Endometrium (tissue), 2 donors: ENCODE measurements at regions not wholly inside any gene's neighbourhood (a gene's known extent, or its start where the extent isn't known, plus 50 kb on each side); places are given as distances from the start of the nearest gene placed in this dataset.

Source experiments
- FAIRE-seq: peaks from 2 replicates; lab custom pipeline; 2012; peaks lifted over from hg19 to GRCh38; lab: Jason Lieb, UNC
- donor health status: control.
- donor health status: control.

DNA sequence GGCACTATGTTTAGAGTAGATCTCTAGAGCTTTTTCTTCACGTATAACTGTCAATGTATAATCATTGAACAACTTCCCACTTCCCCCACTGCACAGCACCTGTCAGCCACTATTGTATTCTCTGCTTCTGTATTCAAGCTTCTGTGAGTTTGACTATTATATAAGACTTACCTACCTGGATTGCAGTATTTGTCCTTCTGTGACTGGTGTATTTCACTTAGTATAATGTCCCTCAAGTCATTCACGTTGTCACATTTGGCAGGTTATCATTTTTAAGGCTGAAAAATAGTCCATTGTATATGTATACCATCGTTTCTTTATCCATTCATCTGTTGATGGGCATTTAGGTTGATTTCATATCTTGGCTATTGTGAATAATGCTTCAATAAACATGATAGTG, 969.5 kb upstream of the B3GALT2 start:
- no peak for FAIRE-seq

DNA sequence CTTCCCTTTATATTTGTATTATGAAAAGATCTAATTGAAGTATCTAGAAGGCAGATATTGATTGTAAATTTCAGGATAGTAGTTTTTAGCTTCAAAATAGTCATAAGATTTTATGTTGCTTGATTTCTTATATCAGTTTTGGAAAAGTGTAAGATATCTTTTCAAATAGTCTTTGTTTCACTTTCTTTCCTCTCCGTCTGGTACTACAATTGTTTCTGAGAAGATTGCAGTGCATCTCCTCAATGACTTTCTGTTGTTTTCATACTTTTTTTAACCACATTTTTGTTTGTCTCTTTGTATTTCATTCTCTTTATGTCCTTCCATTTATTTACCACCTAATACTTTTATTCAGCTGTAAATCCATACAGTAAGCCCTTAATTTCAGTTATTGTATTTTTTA, 964.6 kb upstream of the B3GALT2 start:
- no peak for FAIRE-seq

DNA sequence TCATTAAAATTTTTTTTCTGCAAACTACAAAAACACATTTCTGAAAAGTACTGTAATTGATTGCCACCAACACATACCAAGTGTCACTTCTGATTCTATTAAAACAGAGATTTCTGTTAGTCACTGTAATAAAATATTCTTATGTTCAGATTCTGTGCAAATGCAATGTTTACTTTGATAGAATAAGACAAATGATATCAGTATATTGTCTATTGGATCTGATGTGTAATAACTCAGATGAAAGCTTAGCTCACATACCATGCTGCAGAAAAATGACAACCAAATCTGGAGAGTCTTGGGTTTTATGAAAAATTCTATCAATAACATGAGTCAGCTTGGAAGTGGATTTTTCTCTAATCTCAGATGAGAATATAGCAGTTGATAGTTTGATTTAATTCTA, 963.8 kb upstream of the B3GALT2 start:
- FAIRE-seq = no peak

DNA sequence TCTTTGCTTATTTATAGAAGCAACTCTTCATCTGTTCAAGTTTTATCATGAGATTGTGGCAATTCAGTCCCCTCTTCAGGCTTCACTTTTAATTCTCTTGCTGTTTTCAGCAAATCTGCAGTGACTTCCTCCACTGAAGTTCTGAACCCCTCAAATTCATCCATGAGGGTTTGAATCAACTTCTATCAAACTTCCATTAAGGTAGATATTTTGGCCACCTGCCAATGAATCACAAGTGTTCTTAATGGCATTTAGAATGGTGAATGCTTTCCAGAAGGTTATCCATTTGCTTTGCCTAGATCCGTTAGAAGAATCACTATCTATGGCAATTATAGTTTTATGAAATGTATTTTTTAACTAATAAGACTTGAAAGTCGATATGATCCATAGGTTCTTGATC, 946.7 kb upstream of the B3GALT2 start:
- no peak for FAIRE-seq

DNA sequence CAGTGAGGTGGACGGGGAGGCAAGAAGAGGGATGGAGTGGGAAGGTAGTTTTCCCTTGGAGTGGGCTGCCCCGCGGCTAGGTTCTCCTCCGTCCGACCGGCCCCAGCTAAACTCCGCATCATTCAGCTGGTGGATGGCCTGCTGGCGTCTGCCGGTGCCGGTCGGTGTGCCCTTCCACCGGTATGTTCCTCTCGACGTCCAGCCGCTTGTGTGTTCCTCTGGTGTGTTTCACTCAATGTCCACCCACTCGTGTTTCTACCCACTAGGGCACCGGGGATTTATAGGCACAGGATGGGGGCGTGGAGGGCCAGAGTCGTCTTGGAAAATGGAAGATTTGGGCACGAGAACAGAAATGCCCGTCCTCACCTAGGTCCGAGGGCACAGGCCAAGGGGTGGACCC, 931.7 kb upstream of the B3GALT2 start:
- FAIRE-seq = no peak

DNA sequence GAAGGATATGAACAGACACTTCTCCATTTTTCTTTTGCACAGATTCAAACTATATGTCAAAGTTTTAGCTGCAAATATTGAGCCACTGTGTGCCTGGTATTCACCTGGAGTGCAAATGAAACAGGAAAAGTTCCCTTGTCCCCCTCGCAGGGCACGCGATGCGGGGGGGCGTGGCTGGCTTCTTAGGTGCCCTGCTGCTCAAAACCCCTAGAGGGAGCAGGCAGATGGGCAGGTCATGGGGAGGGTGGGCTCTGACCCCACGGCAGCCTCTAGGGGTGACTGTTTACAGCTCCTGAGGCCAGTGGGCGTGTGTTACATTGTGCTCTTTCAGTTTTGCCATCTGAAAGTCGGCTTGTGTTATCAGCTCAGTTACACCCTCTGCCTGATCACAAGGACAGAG, 931.2 kb upstream of the B3GALT2 start:
- FAIRE-seq = no peak

DNA sequence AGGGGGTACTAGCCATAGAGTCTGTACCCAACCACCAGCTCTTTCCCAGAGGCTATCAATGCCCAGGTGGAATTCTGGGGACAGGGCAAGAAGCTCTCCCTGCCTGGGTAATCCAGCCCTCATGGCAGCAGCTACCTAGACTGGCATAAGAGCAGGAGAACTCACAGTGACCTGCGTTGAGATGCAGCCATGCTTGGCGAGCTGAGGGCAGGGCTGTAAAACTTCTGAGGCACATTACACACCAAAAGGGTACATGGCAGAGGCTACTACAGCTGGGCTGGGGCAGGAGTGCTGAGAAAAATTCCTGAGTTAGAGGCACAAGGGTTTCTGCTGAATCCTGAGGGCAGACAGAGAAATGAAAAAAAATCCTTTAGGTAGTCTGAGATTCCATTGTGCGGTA, 927.9 kb upstream of the B3GALT2 start:
- no peak for FAIRE-seq

DNA sequence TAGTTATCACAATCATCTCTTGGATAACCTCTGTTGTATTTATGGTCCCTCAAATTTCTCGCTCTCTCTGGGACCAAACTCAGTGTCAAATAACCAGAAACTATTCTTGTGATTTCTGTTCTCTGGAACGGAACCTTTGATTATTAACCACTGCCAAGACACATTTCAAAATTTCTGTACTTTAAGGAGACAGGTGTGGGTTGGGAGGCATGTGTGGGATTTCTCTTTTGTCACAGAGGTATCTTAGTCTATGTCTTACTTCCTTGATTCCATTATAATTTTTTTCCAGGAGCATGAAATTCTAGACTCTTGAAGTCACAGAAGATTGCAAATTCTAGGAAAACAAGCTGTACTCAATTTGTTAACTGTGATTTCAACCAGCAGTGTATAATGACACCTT, 919.0 kb upstream of the B3GALT2 start:
- no peak for FAIRE-seq

DNA sequence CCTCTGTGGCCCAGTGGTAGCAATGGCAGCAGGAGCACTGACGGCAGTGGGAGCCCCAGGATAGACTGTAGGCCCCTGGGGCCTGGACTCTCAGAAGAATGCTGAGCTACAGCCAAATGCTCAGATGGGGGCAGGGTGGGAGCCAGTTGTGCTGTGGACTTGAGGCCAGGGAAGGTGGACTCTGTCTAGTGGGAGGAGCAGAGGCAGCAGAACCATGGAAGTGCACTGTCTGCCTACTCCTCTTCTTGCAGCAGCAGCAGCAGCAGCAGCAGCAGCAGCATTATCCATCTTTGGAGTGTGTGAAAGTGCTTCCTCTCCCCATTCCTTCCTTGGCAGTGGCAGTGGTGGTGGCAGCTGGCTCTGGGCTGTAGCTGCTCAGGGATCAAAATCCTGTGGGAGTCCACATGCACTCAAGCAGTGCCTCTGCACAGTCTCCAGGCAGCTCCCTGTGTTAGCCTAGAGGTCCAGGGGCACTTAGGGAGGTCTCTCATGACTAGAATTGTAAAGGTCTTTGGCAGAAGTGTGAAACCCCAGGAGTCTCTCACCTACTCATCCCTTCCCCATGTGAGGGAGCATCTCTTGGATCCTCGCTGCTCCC, 917.9 kb upstream of the B3GALT2 start:
- no peak for FAIRE-seq

DNA sequence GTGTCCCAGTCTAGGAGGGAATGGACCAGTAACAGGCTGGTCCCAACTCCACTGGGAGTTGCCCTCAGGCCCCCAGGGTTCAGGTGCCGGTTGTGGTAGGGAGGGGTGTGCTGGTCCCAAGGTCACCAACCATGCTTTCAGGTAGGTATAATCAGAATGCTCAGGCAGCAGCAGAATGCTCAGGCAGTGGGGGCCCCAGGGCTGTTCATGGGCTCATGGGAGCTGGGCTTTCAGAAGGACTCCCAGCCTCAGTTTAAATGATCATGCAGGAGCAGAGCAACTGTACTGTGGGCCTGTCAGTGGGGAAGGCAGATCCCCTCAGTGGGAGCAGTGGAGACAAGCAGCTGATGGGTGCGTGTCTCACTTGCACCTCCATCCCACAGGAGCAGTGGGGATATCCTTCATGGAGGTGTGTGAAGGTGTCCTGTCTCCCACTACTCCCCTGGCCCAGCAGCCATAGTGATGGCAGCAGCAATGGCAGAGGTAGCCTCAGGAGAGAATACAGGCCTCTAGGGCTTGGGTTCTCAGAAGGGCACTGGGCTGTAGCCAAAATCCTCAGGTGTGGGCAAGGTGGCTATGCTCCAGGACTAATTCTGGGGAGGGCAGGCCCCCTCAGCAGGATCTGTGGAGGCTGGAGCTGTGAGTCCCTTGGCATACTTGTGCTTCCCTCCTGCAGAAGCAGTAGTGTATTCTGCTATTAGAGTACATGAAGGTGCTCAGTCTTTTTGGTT, 917.3 kb upstream of the B3GALT2 start:
- FAIRE-seq = no peak

DNA sequence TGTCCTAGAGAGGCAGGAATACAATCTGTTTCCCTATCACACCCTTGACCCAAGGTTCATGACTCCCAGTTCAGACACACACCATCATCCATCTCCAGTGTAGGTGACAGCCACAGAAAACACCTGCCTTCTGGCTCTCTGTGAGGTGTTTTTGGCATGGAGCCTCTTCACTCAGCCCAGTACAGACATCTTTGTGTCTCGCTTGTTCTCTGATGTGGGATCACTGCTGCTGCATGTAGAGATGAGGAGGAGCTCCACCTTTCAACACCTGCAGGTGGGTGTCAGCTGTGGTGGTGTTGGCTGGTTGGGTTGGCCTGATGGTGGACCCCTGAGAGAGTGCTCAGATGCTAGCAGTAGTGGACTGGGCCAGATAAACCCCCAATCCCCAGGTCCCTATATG, 916.7 kb upstream of the B3GALT2 start:
- no peak for FAIRE-seq

DNA sequence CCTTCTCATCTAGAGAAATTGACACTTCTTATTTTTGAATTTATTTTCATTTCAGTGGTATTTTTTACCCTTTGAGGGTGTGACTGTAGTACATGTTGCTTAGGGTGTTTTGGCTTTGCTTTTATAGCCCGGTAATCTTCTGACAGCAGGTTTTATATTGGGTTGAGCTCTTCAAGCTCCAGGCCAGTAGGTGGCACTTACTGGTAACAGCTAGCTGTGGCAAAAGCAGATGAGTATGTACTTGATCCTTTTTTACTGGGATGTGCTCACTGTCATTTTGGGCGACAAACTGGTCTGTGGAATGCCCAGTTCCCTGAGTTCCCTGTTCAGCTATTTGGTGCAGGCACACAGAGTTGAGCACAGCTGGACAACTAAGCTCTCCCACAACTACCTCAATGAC, 916.2 kb upstream of the B3GALT2 start:
- FAIRE-seq = no peak

DNA sequence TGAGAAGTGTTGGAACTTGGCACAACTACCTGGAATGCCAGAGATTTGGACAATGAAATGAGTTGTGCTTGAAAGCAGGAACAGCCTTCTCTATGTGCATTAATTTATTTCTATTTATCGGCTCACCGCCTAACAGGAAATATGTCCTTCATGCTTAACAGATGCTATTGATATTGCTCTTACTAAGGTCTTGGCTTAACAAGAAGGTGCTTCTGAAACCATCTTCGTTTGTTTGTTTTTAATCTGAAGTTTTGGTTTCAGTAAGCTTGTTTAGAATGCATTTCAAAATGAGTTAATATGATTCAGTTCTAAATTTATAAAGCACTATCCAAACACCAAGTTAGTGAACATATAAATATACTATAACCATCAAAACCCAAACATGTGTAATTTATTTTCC, 898.3 kb upstream of the B3GALT2 start:
- FAIRE-seq = no peak

DNA sequence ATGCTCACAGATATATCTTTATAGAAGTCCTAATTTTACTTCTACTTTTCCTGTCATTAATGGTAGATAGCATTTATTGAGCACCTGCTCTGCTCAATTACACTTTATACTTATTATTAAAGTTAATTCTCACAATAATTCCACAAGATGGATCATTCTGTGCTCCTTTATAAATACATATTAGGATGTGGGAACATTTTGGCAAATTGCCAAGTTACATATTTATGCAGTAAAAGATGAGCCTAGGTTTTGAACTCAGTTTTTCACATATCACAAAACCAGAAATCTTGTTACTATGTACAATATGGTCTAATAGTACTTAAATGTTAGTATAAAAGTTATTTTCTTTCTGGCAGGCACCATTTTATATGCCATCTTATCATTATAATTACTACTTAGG, 895.0 kb upstream of the B3GALT2 start:
- no peak for FAIRE-seq

DNA sequence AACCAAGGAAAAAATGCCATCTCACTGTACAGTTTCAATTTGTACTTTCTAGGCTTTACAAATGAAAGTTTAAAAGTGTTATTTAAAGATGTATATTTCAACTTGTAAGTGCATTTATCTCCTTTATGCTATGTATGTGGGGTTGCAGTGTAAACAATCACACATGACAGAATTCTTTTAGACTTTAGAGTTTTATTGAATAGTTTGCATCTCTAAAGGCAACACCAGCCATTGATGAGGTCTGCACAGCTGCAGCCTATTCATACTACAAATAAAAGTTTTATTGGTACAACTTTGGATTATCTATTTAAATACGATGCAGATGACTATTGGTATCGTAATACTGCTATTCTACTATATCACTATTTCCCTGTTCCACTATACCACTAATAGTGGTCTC, 894.4 kb upstream of the B3GALT2 start:
- FAIRE-seq = no peak

DNA sequence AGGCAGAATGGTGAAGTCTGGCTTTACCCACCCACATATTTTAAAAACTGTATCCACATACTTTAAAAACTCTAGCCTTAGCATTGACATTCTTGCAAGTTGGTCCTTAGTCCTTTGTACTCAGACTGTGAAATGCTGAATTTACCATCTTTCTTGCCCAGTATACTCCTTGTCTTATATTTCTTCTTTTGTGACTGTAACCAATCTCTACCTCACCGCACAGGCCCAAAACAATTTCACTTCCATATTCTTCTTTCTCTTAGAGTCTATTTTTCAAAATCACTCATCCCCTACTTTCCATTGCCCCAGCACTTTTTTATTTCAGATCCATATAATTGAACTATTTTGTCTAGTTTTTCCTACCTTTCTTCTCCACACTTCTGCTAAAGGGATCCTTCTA, 892.4 kb upstream of the B3GALT2 start:
- no peak for FAIRE-seq

DNA sequence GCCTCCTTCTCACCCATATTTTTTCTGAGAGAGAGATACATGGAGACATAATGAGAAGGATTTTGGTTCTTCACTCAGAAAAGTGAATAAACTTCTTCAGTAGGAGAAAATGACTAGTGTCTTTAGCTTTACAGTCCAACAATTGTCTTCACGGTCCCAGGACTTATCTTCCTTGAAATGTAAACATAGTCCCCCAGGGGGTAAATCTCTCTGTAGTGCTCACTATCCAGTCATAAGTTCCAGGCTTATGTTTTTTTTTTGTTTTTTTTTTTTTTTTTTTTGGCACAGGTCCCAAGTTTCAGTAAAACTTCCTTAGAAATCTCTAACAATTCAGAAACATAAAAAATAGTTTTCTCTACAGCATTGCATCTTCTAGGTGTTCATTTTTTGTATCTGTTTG, 890.2 kb upstream of the B3GALT2 start:
- no peak for FAIRE-seq

DNA sequence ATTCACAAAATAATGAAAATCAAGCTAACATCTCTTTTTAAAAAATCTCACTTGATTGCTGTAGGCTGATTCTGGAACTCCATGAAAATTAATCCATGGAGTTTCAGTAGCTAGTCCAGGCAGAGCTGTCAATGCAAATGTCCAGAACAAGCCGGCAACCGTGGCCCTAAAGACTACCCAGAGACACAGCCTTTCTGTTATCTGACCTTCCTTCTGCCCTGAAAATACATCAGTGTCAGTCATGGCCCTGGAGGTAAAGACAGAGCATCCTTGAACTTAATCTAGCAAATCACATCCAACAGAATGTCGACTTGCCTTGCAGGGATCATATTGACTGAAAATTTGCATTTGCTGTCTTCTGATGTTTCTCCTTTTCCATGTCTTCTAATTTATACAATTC, 887.4 kb upstream of the B3GALT2 start:
- no peak for FAIRE-seq

DNA sequence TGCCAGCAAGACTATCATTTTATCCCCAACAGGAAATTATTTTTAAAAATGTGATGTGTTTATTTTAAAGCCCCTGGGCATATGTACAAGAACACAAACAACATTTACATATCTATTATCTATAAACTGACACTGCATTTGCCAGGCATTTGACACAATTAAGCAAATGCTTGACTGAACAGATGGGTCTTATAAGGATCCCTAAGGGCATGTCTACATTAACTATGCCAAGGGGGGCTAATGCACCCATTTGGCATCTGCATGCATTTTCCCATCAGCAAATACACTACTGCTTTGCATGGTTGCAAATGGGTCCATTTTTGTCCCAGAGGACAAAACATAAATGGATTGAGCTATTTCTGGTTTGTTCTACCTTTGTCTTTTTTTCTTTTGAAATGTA, 884.8 kb upstream of the B3GALT2 start:
- no peak for FAIRE-seq

DNA sequence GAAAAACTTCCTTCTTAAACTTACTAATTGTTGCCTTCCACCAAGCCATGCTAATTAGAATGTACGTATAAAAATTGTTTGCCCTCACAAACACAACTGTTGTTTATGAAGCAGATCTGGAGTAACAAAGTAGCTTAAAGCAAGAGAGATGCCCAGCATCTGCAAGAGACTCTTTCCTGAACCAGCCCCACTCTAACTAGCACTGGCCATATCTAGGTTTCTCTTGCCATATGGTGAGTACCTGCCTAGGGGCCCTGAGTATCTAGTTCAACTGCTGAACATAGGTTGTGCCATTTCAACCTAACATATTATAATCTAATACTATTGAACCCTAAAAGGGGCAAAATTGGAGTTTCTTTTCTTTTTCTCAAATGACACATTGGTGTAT, 883.4 kb upstream of the B3GALT2 start:
- no peak for FAIRE-seq

DNA sequence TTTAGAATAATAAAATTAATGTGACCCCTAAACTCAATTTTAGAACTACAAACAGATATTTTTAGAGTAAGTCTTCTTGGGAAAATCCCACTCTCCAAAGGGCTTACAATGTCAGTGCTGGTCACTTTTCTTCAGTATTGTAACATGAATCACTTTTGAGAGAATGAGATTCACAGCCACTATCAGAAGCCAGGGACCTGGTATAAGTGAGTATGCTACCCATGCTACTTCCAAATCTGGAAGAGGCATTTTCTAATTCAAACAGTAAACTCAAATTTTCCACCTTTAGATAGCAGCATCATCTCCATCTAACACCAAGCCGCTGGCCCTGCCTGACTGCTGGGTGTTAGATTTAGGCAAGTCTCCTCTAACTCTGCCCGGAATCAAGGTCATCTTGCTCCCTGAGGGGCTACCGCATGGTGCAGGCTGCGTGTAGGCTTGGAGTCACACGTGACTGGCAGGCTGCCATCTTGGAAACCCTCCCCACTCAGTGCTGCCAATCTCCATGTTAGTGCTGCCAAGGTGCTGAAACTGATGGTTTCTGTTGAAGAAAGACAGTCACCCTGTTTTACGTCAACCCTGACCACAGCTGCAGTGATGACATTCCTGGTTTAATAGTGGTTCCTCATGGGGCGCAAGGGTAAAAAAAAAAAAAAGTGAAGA, 882.9 kb upstream of the B3GALT2 start:
- no peak for FAIRE-seq

DNA sequence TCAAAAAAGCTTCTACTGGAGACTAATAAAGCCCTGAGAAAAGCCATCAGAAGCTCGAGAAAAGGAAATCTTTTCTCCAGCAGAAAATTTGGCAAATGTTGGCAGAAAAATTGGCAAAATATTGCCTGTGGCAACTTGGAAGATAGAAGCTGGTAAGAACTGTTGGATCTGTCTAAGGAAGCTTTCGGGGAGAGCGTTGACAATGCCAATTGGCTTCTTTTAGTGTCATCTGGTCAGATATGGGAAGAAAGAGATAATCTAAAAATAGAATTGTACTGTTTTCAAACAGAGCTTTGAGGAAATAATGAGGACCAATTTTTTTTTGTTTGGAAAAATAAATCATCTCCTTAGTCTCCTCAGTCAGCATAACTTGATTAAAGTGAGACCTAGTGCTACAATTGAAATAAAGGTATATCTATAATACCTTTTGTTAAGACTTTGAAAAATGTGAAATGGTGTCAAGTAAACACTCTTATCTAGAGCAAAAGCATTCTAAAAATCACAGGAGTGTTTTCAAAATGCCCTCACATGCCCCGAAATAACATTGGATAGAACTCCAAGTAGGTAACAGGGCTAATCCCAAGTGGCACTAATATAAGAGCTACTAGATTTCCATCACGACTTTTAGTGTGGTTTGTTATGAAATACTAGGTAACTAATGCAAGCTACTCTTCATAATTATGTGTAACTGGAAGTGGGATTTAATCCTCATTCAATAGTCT, 882.2 kb upstream of the B3GALT2 start:
- no peak for FAIRE-seq

DNA sequence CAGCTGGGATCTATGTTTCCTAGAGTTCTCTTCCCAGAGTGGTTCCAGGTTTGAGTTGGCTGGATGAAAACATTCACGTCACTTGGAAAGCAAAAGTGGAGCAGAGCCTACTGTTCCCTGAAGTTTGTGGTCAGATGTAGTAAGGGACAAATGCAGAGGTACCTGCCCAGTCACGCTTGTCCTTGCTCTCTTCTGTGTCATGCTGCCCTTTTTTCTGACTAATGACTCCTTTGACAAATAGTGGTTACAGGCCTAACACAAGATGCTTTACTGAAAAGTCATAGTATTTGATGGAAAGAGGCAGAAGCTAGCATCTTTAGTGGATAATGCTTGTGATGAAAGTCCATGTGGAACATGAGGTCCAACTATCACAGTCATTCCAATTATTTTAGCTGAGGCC, 881.4 kb upstream of the B3GALT2 start:
- no peak for FAIRE-seq
